NCI-H1930 (cell line): ENCODE measurements at regions not wholly inside any gene's neighbourhood (a gene's known extent, or its start where the extent isn't known, plus 50 kb on each side); places are given as distances from the start of the nearest gene placed in this dataset.

Experiments used
- DNase-seq, 2 experiments: peaks; one replicate each; lab custom pipeline; 2025; lab: John Stamatoyannopoulos, UW

- DNase-seq: no peak
These were observed 95.9 kb upstream of the LEP start for GRCh38 chr7:128145191-128145590.

DNA sequence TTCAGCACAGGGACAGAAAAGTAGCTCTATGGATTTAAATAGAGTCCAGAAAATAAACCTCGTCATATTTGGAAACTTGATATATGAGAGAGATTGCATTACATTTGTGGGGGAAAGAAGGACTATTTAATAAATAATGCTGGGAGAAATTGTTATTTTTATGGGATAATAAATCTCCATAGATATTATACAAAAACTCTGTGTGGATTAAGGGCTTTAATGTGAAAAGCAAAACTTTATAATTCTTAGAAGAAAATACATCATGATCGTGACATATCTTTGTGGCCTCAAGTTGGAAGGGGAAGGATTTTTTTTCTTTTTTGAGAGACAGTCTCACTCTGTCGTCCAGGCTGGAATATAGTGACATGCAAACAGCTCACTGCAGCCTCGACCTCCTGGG lies 95.0 kb upstream of the LEP start:
- DNase-seq: no peak

- DNase-seq: no peak
These were observed 92.4 kb upstream of the LEP start for GRCh38 chr7:128148676-128149075.

- no peak for DNase-seq
These were observed 90.7 kb upstream of the LEP start for GRCh38 chr7:128150223-128150865.

- DNase-seq: no peak
These were observed 89.4 kb upstream of the LEP start for GRCh38 chr7:128151635-128152034.

GRCh38 chr7:128152721-128153120 lies 88.4 kb upstream of the LEP start:
- no peak for DNase-seq

DNA sequence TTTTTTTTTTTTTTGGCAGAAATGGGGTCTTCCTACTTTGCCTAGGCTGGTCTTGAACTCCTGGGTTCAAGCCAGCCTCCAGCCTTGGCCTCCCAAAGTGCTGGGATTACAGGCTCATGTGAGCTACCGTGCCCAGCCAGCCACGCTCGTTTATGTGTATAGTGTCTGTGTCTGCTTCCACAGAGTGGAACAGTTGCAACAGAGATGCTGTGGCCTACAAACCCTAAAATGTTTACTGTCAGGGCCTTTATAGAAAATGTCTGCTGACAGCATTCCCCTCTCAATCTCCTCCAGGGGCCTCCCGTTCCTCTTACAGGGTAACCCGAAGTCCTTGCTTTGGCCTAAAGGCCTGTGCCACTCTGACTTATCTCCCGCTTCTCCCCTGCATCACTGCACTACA lies 87.6 kb upstream of the LEP start:
- DNase-seq: no peak

DNA sequence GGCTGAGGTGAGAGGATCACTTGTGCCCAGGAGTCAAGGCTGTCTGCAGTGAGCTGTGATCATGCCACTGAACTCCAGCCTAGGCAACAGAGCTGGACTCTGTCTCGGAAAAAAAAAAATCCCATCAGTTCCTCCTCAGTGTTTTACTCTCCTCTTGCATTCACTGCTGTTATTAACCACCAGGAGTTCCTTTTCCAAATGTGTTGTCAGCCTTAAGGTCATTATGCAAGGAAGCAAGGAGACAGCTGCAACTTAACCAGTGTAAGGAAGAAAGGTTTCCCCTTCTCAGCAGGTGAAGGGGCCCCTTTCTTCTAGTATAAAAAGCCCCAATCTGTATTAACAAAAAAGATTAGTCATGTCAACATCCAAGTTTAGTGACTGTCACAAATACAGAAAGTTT lies 86.6 kb upstream of the LEP start:
- no peak for DNase-seq

- DNase-seq: no peak
These were observed 85.9 kb upstream of the LEP start for GRCh38 chr7:128155100-128155740.

GRCh38 chr7:128157906-128158305 lies 83.2 kb upstream of the LEP start:
- DNase-seq: no peak

- no peak for DNase-seq
These were observed 82.7 kb upstream of the LEP start for GRCh38 chr7:128158370-128158769.

- no peak for DNase-seq
These were observed 80.8 kb upstream of the LEP start for GRCh38 chr7:128160296-128160695.

- DNase-seq: no peak
These were observed 79.5 kb upstream of the LEP start for GRCh38 chr7:128161466-128162125.

DNA sequence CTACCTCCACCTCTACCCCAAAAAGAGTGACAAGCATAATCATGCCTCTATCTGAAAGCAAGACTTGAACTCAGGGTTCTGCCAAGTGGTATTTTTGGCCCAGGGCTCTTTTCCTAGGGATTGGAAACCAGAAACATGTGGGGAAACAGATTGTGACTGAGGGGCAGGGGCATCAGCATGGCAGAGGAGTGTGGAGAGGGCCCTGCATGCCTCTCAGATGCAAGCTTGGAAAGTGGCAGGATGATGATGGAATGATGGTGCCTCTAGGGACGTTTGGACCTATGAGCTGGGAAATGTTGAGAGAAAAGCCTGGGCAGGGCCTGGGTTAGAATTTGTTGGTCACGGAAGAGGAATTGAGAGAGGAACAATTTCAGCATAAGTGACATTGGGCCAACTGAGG lies 78.4 kb upstream of the LEP start:
- no peak for DNase-seq

- DNase-seq: no peak
These were observed 77.6 kb upstream of the LEP start for GRCh38 chr7:128163473-128163872.

GRCh38 chr7:128164061-128164954 lies 76.8 kb upstream of the LEP start:
- DNase-seq: no peak

DNA sequence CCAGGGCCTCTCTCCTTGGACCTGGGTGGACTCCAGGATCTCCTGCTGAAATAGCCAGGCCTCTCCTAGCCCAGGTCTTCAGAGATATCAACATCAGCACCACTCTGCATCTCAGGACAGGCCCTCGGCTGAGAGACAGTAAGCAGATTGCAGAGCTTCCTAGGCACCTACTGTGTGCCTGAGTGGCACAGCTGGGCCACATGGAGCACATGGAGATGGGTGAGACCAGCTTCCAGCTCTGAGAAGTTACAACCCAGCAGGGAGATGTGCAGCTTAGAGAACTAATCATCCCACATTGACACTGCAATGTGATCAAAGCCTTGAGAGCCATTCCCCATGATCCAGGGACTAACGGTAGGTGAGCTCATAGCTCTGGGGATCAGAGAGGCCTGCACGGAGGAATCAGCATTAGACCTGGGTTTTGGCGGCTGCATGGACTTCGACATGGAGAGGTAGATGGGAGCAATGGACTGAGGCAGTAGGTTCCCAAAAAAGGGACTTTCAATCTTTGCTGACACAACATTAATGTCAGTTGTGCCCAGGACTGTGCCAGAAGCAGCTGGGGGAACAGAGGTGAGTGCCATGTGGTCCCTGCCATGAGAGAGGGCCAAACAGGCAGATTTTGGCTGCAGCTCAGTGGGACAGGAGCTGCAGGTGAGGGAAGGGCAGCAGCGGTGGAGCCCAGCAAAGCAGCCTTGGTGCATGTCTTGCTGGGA lies 76.0 kb upstream of the LEP start:
- DNase-seq: no peak

GRCh38 chr7:128165927-128166420 lies 75.1 kb upstream of the LEP start:
- no peak for DNase-seq

- DNase-seq: no peak
These were observed 74.5 kb upstream of the LEP start for GRCh38 chr7:128166603-128167041.

DNA sequence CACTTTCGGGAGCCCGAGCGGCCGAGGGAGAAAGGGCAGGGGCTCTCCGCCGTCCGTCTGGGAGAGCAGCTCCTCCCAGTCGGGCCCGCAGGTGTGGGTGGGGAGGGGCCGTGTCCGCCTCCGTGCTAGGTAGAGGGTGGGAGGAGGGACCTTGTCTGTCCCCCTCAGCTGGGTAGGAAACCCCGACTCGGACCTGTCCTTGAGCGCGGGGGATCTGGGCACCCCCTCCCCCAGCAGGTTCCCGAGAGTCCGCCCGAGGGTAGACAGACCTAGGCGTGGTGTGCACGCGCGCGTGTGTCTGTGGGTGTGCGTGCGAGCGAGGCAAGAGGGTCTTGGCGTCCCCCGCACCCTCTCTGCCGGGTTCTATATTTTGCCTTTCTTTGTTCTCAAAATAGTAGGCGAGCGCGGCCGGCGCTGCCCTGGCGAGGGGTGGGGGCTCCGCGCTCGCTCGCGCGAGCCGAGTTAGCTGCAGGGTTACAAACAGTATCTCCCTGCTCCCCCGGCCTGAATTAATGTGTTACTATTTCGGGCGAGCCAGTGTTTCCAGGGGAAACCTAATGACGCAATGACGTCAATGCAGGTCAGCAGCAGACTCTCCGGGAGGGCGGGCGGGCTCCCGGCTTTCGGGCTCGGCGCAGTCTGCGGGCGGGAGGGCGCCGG lies 73.9 kb upstream of the LEP start:
- peak; percentile 65 to 69 for DNase-seq
